A549 (cell line): ENCODE measurements at regions not wholly inside any gene's neighbourhood (a gene's known extent, or its start where the extent isn't known, plus 50 kb on each side); places are given as distances from the start of the nearest gene placed in this dataset.
"Not testable (repeated sequence)": the region's sequence is repeated elsewhere in the genome, so short reads cannot be mapped to it uniquely, and the experiment has no call there.

Source experiments
- ATAC-seq, 2 experiments: fragments of 200-7000 bp in 1 of 2; fragments of >200 bp in 1 of 2; cut with Nextera tagmentation in 1 of 2; cut with Tn5 transposase in 1 of 2; 3 replicates each; pipeline versions ENCODE4 v1.8.0 to v1.9.1; 2018 to 2020; ENCODE audit warnings: mild to moderate bottlenecking in 1 of 2, moderate library complexity in 1 of 2
- CTCF ChIA-PET: fragments of 300-600 bp; sonication (Branson Sonifier 250); formaldehyde crosslinking; extraction: SDS; loops from one replicate; lab custom pipeline; 2021; ENCODE audit warnings: antibody characterized with exemption, inconsistent platforms; lab: Yijun Ruan, JAX
- POLR2A ChIA-PET: fragments of 350-600 bp; formaldehyde crosslinking; extraction: SDS; loops from one replicate; lab custom pipeline; 2021; ENCODE audit warnings: antibody characterized with exemption, inconsistent platforms; lab: Yijun Ruan, JAX
- DNase-seq, 2 experiments: peaks; one replicate each; pipeline versions ENCODE4 v3.0.0 to v3.0.0-alpha.2; 2011 to 2016; ENCODE audit warnings: low read depth in 1 of 2, low spot score in 1 of 2
- FAIRE-seq: peaks from 2 replicates; lab custom pipeline; 2011; peaks lifted over from hg19 to GRCh38; lab: Jason Lieb, UNC
- H3K27ac ChIP-seq, 2 experiments: fragments of >200 bp; sonication (Bioruptor Twin); formaldehyde crosslinking; 3 replicates each; pipeline ENCODE4 v1.5.1; 2016 to 2017
- H3K4me1 ChIP-seq: fragments of >200 bp; sonication (Bioruptor Twin); formaldehyde crosslinking; 3 replicates; pipeline ENCODE4 v1.6.1; 2016
- H3K4me2 ChIP-seq: fragments of >200 bp; sonication (Bioruptor Twin); formaldehyde crosslinking; 3 replicates; pipeline ENCODE4 v1.6.1; 2016
- H3K4me3 ChIP-seq: fragments of >200 bp; sonication (Bioruptor Twin); formaldehyde crosslinking; 3 replicates; pipeline ENCODE4 v1.5.1; 2016
- H3K9me3 ChIP-seq: fragments of >200 bp; sonication (Bioruptor Twin); formaldehyde crosslinking; 3 replicates; pipeline ENCODE4 v1.6.1; 2016
- CEBPB ChIP-seq, 2 experiments: fragments of >200 bp in 1 of 2; sonication (Bioruptor Twin) in 1 of 2; formaldehyde crosslinking in 1 of 2; IDR thresholded peaks; 2 replicates each; pipeline ENCODE4 v1.6.1; 2012 to 2016
- CHD2 ChIP-seq: fragments of 150-350 bp; IDR thresholded peaks from 2 replicates; pipeline ENCODE4 v1.6.1; 2014; ENCODE audit warnings: low read length; ENCODE audit not compliant: partially characterized antibody
- CHD4 ChIP-seq: fragments of 200-600 bp; sonication (generic); IDR thresholded peaks from 2 replicates; pipeline ENCODE4 v1.6.1; 2016; ENCODE audit warnings: antibody characterized with exemption, mild to moderate bottlenecking, borderline replicate concordance
- CTCF ChIP-seq: fragments of >200 bp; sonication (Bioruptor Twin); formaldehyde crosslinking; IDR thresholded peaks from 3 replicates; pipeline ENCODE4 v1.5.1; 2016
- E2F6 ChIP-seq: IDR thresholded peaks from 2 replicates; pipeline ENCODE4 v1.6.1; 2012; ENCODE audit warnings: low read depth, borderline replicate concordance
- EHMT2 ChIP-seq: fragments of 200-600 bp; sonication (generic); IDR thresholded peaks from 2 replicates; pipeline ENCODE4 v1.6.1; 2016; ENCODE audit warnings: antibody characterized with exemption, low read depth, mild to moderate bottlenecking, moderate library complexity
- ELK1 ChIP-seq: fragments of 150-350 bp; IDR thresholded peaks from 2 replicates; pipeline ENCODE4 v1.6.1; 2014; ENCODE audit warnings: low read depth, mild to moderate bottlenecking, low read length
- EP300 ChIP-seq, 2 experiments: fragments of >200 bp; sonication (Bioruptor Twin); formaldehyde crosslinking; IDR thresholded peaks; 2 replicates in 1 of 2; 3 replicates in 1 of 2; pipeline ENCODE4 v1.6.1; 2016 to 2017
- FOXS1 ChIP-seq: fragments of 250-450 bp; sonication (Bioruptor Pico); IDR thresholded peaks from 2 replicates; pipeline ENCODE4 v1.5.0; 2020; ENCODE audit warnings: mild to moderate bottlenecking, moderate library complexity
- HDAC2 ChIP-seq: fragments of 200-600 bp; sonication (generic); IDR thresholded peaks from 2 replicates; pipeline ENCODE4 v1.6.1; 2016
- HEYL ChIP-seq: fragments of 250-450 bp; sonication (Bioruptor Pico); IDR thresholded peaks from 2 replicates; pipeline ENCODE4 v1.8.0; 2021; ENCODE audit warnings: mild to moderate bottlenecking, moderate library complexity
- HOXA7 ChIP-seq: fragments of 250-450 bp; sonication (Bioruptor Pico); IDR thresholded peaks from 2 replicates; pipeline ENCODE4 v1.5.0; 2020; ENCODE audit warnings: mild to moderate bottlenecking, moderate library complexity
- JUNB ChIP-seq: fragments of >200 bp; sonication (Bioruptor Twin); formaldehyde crosslinking; IDR thresholded peaks from 2 replicates; pipeline ENCODE4 v1.6.1; 2016
- KDM1A ChIP-seq: fragments of 200-600 bp; sonication (generic); IDR thresholded peaks from 2 replicates; pipeline ENCODE4 v1.6.1; 2016; ENCODE audit warnings: low read depth, mild to moderate bottlenecking
- MAFK ChIP-seq: fragments of 450-650 bp; IDR thresholded peaks from 2 replicates; pipeline ENCODE4 v1.6.1; 2014; ENCODE audit not compliant: partially characterized antibody
- NFE2L2 ChIP-seq: fragments of 150-350 bp; conservative IDR thresholded peaks from 2 replicates; pipeline ENCODE4 v1.6.1; 2014; ENCODE audit warnings: low read length
- NPAS2 ChIP-seq: fragments of 250-450 bp; sonication (Bioruptor Pico); IDR thresholded peaks from 2 replicates; pipeline ENCODE4 v1.8.0; 2022; ENCODE audit warnings: mild to moderate bottlenecking, moderate library complexity, borderline replicate concordance
- NR3C1 ChIP-seq: fragments of >200 bp; sonication (Bioruptor Twin); formaldehyde crosslinking; IDR thresholded peaks from 3 replicates; pipeline ENCODE4 v1.6.1; 2017
- PBX3 ChIP-seq: IDR thresholded peaks from 2 replicates; pipeline ENCODE4 v1.6.1; 2012
- RARB ChIP-seq: fragments of 250-450 bp; sonication (Bioruptor Pico); IDR thresholded peaks from 2 replicates; pipeline ENCODE4 v1.8.0; 2021; ENCODE audit warnings: mild to moderate bottlenecking, moderate library complexity
- RFX5 ChIP-seq: fragments of 450-650 bp; IDR thresholded peaks from 2 replicates; pipeline ENCODE4 v1.7.1; 2014; ENCODE audit warnings: antibody characterized with exemption, mild to moderate bottlenecking, moderate library complexity
- SMC3 ChIP-seq: fragments of >200 bp; sonication (Bioruptor Twin); formaldehyde crosslinking; IDR thresholded peaks from 3 replicates; pipeline ENCODE4 v1.6.1; 2018; ENCODE audit warnings: inconsistent platforms
- TP53 ChIP-seq: fragments of 250-450 bp; sonication (Bioruptor Pico); IDR thresholded peaks from 2 replicates; pipeline ENCODE4 v1.5.0; 2021; ENCODE audit warnings: mild to moderate bottlenecking, moderate library complexity
- USF2 ChIP-seq: fragments of 450-650 bp; IDR thresholded peaks from 2 replicates; pipeline ENCODE4 v1.6.1; 2014; ENCODE audit warnings: antibody characterized with exemption
- WGBS: methylation state at CpG from one replicate; pipeline ENCODE4 v1.1.6; 2017; ENCODE audit errors: missing lambda C conversion rate; 5-methylcytosine and 5-hydroxymethylcytosine counted together

- WGBS: 31% methylated on average over 6 of the region's 6 CpGs
- Histone ChIP-seq H3K4me3 (no peak overlapping the region), H3K27ac (no peak overlapping the region), H3K4me2 (no peak overlapping the region), H3K4me1 (no peaks in the 10 kb centered on the region), H3K9me3 (no peaks in the 10 kb centered on the region; the same call in 1 of the 3 replicates)
- CTCF ChIA-PET: no interaction called here
- POLR2A ChIA-PET: no interaction called here
- TF ChIP-seq SMC3 (no peak), KDM1A (no peak), NFE2L2 (no peak), NR3C1 (no peak), HEYL (CRISPR knock-in tag) (no peak), EP300 (IDR thresholded peaks at IDR 0.05) (no peak), RARB (no peak), HOXA7 (CRISPR knock-in tag) (no peak), PBX3 (no peak), EHMT2 (no peak), MAFK (no peak), ELK1 (no peak), NPAS2 (CRISPR knock-in tag) (no peak), TP53 (CRISPR knock-in tag) (no peak), HDAC2 (no peak), CEBPB (IDR thresholded peaks at IDR 0.05) (no peak)
- DNase-seq: no peak
- FAIRE-seq: no peak
- no peak for ATAC-seq
Measured at GRCh38 chr1:88612773-88613172, 71.3 kb upstream of the PKN2 start.

- WGBS: no CpG with 5 or more reads among the region's 2 CpGs
- ATAC-seq: no peak
- Histone ChIP-seq H3K27ac (no peak overlapping the region), H3K4me2 (no peak overlapping the region), H3K4me1 (no peaks in the 10 kb centered on the region), H3K9me3 (peaks cover 11% of the 10 kb centered on the region), H3K4me3 (no peak overlapping the region)
- no peak for DNase-seq
- no peak for FAIRE-seq
- ChIA-PET CTCF (interaction anchor here (1.0 kb wide), 1 partner anchor 10 kb away, joined by 4 read pairs; no protein-coding TSS in a partner anchor), POLR2A (no interaction called here)
- no peak for TF ChIP-seq E2F6
- no peak for TF ChIP-seq NFE2L2
- TF ChIP-seq HDAC2: no peak
- TF ChIP-seq CHD2: no peak
- no peak for TF ChIP-seq JUNB
- no peak for TF ChIP-seq CTCF
- no peak for TF ChIP-seq CHD4
- no peak for TF ChIP-seq FOXS1 (CRISPR knock-in tag)
- TF ChIP-seq USF2: no peak
- no peak for TF ChIP-seq HEYL (CRISPR knock-in tag)
- TF ChIP-seq RFX5: no peak
- TF ChIP-seq HOXA7 (CRISPR knock-in tag): no peak
Measured at GRCh38 chr1:88618331-88618730, 65.7 kb upstream of the PKN2 start.

- POLR2A ChIA-PET, CTCF ChIA-PET, H3K9me3 ChIP-seq, H3K4me3 ChIP-seq, ATAC-seq, FAIRE-seq, H3K4me2 ChIP-seq, DNase-seq, H3K27ac ChIP-seq, H3K4me1 ChIP-seq: not testable (repeated sequence)
- 0% methylated on average over 1 of the region's 1 CpG for WGBS
Measured at GRCh38 chr1:88623101-88623500, 61.0 kb upstream of the PKN2 start.
